GM12878 (cell line): ENCODE measurements at regions not wholly inside any gene's neighbourhood (a gene's known extent, or its start where the extent isn't known, plus 50 kb on each side); places are given as distances from the start of the nearest gene placed in this dataset.

Experiments
- BRCA1 ChIP-seq: IDR thresholded peaks from 2 replicates; pipeline ENCODE4 v1.6.1; 2011; ENCODE audit warnings: low read depth, low read length, improper control_type of control experiment
- CBX3 ChIP-seq: fragments of 200-600 bp; sonication (generic); IDR thresholded peaks from 2 replicates; pipeline ENCODE4 v1.6.1; 2016; ENCODE audit warnings: low read depth, borderline replicate concordance
- CTCF ChIP-seq, 3 experiments: IDR thresholded peaks in 2 of 3; conservative IDR thresholded peaks in 1 of 3; 2 replicates each; pipeline ENCODE4 v1.5.1; 2011; ENCODE audit warnings: low read depth in 3 of 3, low read length in 3 of 3, mild to moderate bottlenecking in 3 of 3, control low read depth in 2 of 3, moderate library complexity in 2 of 3, inconsistent platforms in 1 of 3, mixed read lengths in 1 of 3; ENCODE audit not compliant: control insufficient read depth in 2 of 3, insufficient read depth in 1 of 3; ENCODE audit errors: extremely low read depth in 1 of 3
- EGR1 ChIP-seq, 2 experiments: IDR thresholded peaks; 1 replicate in 1 of 2; 2 replicates in 1 of 2; pipeline ENCODE4 v1.6.1; 2011 to 2012; ENCODE audit warnings: low read depth in 2 of 2, low read length in 2 of 2, borderline replicate concordance in 1 of 2, mild to moderate bottlenecking in 1 of 2, moderate library complexity in 1 of 2
- EP300 ChIP-seq, 2 experiments: fragments of 150-350 bp in 1 of 2; IDR thresholded peaks; 2 replicates each; pipeline ENCODE4 v1.6.1; 2011 to 2012; ENCODE audit warnings: low read depth in 2 of 2, low read length in 2 of 2, borderline replicate concordance in 1 of 2, improper control_type of control experiment in 1 of 2, inconsistent platforms in 1 of 2; ENCODE audit not compliant: control insufficient read depth in 1 of 2
- NKRF ChIP-seq: fragments of 450-650 bp; conservative IDR thresholded peaks from 2 replicates; pipeline ENCODE4 v1.6.1; 2017; ENCODE audit warnings: mild to moderate bottlenecking, moderate library complexity
- SIX5 ChIP-seq: IDR thresholded peaks from 2 replicates; pipeline ENCODE4 v1.6.1; 2011; ENCODE audit warnings: mild to moderate bottlenecking, low read depth, low read length, moderate library complexity; ENCODE audit not compliant: severe bottlenecking
- SPI1 ChIP-seq: IDR thresholded peaks from 2 replicates; pipeline ENCODE4 v1.6.1; 2011; ENCODE audit warnings: low read depth, mild to moderate bottlenecking, low read length, moderate library complexity, borderline replicate concordance; ENCODE audit not compliant: insufficient read depth
- TAF1 ChIP-seq: IDR thresholded peaks from 2 replicates; pipeline ENCODE4 v1.6.1; 2011; ENCODE audit warnings: mild to moderate bottlenecking, low read depth, low read length, borderline replicate concordance
- TF ChIP-seq, protein P1 (sequence below): IDR thresholded peaks from 2 replicates; pipeline ENCODE4 v1.6.1; 2012; ENCODE audit warnings: mild to moderate bottlenecking, low read depth, low read length

DNA sequence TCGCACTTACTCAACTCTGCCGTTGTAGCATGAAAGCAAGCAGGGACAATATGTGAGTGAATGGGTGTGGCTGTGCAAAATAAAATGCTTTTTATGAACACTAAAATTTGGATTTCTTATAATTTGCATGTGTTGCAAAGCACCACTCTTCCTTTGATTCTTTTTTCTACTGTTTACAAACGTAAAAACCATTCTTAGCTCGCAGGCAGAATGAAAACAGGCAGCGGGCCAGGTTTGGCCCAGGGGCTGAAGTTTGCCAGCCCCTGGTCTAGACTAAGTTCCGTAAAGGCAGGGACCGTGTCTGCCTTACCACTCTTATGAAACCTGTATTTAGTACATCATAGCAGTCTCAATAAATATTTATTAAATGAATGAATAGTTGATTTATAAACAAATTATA, 83.7 kb upstream of the SPATS2L start:
- TF ChIP-seq SPI1 (no peak), SIX5 (no peak), EP300 (IDR thresholded peaks at IDR 0.05; ENCODE audit: borderline replicate concordance in 1 of 2, control insufficient read depth in 1 of 2, low read depth in 2 of 2, low read length in 2 of 2) (no peak), CTCF (IDR thresholded peaks at IDR 0.05 in 2 of 3, conservative IDR thresholded peaks at IDR 0.05 in 1 of 3; ENCODE audit: control insufficient read depth in 2 of 3, extremely low read depth in 1 of 3, insufficient read depth in 1 of 3, low read depth in 3 of 3, low read length in 3 of 3) (no peak), BRCA1 (no peak), NKRF (no peak), CBX3 (no peak), TAF1 (no peak), EGR1 (IDR thresholded peaks at IDR 0.05; ENCODE audit: borderline replicate concordance in 1 of 2, low read depth in 2 of 2, low read length in 2 of 2) (no peak)
- TF ChIP-seq, protein P1, sequence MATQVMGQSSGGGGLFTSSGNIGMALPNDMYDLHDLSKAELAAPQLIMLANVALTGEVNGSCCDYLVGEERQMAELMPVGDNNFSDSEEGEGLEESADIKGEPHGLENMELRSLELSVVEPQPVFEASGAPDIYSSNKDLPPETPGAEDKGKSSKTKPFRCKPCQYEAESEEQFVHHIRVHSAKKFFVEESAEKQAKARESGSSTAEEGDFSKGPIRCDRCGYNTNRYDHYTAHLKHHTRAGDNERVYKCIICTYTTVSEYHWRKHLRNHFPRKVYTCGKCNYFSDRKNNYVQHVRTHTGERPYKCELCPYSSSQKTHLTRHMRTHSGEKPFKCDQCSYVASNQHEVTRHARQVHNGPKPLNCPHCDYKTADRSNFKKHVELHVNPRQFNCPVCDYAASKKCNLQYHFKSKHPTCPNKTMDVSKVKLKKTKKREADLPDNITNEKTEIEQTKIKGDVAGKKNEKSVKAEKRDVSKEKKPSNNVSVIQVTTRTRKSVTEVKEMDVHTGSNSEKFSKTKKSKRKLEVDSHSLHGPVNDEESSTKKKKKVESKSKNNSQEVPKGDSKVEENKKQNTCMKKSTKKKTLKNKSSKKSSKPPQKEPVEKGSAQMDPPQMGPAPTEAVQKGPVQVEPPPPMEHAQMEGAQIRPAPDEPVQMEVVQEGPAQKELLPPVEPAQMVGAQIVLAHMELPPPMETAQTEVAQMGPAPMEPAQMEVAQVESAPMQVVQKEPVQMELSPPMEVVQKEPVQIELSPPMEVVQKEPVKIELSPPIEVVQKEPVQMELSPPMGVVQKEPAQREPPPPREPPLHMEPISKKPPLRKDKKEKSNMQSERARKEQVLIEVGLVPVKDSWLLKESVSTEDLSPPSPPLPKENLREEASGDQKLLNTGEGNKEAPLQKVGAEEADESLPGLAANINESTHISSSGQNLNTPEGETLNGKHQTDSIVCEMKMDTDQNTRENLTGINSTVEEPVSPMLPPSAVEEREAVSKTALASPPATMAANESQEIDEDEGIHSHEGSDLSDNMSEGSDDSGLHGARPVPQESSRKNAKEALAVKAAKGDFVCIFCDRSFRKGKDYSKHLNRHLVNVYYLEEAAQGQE: no peak
